NB4 (cell line): ENCODE measurements at regions not wholly inside any gene's neighbourhood (a gene's known extent, or its start where the extent isn't known, plus 50 kb on each side); places are given as distances from the start of the nearest gene placed in this dataset.

Experiments used
- DNase-seq: peaks from one replicate; pipeline ENCODE4 v3.0.0; 2010; ENCODE audit warnings: low read depth
- H3K4me3 ChIP-seq: one replicate; pipeline ENCODE4 v1.5.1; 2011; ENCODE audit warnings: mild to moderate bottlenecking, low read depth, low read length, moderate library complexity
- MYC ChIP-seq: IDR thresholded peaks from 2 replicates; pipeline ENCODE4 v1.6.1; 2011; ENCODE audit warnings: low read depth, low read length
- POLR2A ChIP-seq: IDR thresholded peaks from 2 replicates; pipeline ENCODE4 v1.6.1; 2011; ENCODE audit warnings: mild to moderate bottlenecking; ENCODE audit not compliant: insufficient read length; ENCODE audit errors: extremely low read depth
- TF ChIP-seq, protein P1 (sequence below): IDR thresholded peaks from one replicate; pipeline ENCODE4 v1.5.1; 2012; ENCODE audit warnings: low read depth, low read length
- TF ChIP-seq, protein P2 (sequence below): IDR thresholded peaks from 2 replicates; pipeline ENCODE4 v1.6.1; 2011; ENCODE audit warnings: low read depth, low read length

- TF ChIP-seq, protein P1, sequence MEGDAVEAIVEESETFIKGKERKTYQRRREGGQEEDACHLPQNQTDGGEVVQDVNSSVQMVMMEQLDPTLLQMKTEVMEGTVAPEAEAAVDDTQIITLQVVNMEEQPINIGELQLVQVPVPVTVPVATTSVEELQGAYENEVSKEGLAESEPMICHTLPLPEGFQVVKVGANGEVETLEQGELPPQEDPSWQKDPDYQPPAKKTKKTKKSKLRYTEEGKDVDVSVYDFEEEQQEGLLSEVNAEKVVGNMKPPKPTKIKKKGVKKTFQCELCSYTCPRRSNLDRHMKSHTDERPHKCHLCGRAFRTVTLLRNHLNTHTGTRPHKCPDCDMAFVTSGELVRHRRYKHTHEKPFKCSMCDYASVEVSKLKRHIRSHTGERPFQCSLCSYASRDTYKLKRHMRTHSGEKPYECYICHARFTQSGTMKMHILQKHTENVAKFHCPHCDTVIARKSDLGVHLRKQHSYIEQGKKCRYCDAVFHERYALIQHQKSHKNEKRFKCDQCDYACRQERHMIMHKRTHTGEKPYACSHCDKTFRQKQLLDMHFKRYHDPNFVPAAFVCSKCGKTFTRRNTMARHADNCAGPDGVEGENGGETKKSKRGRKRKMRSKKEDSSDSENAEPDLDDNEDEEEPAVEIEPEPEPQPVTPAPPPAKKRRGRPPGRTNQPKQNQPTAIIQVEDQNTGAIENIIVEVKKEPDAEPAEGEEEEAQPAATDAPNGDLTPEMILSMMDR = no peak
- TF ChIP-seq, protein P2, sequence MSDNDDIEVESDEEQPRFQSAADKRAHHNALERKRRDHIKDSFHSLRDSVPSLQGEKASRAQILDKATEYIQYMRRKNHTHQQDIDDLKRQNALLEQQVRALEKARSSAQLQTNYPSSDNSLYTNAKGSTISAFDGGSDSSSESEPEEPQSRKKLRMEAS = no peak
- TF ChIP-seq MYC = no peak
- no peak for TF ChIP-seq POLR2A
- DNase-seq = no peak
- H3K4me3 ChIP-seq = no peak overlapping the region
Observed at GRCh38 chr7:156079156-156079555, 266.9 kb upstream of the SHH start.

DNA sequence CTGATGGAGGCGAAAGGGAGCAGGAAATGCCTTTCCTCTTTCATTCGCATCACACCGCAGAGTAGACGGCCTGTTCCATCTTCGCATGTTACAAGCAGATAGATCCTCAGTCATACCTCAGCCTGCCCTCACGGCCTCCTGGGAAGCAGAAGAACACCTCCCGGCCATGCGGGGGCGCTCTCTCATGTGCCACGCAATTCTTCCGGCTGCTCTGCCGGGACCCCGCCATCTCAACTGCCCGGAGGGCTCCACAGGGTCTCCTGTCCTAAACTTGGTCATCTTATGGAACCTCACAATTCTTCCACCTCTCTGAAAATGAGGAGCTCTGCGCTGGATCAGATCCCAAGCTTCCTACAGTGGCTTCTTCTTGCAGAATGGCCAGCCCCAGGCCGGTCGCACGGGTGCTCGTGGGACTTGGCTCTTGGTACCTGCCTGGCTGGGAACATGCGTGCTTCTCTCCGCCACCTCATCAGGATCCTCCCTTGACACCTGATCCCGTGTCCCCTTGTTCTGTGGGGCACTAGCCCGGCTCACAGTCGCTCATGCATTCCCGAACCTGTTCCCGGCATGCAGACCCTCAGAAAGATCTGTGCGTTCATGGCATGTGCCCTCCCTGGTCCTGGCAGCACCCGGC, 262.8 kb upstream of the SHH start:
- TF ChIP-seq MYC = no peak
- TF ChIP-seq, protein P1 = no peak
- TF ChIP-seq, protein P2 = no peak
- no peak for TF ChIP-seq POLR2A
- no peak overlapping the region for H3K4me3 ChIP-seq
- DNase-seq = no peak

GRCh38 chr7:156074084-156074483, 261.8 kb upstream of the SHH start:
- TF ChIP-seq, protein P1 = no peak
- TF ChIP-seq, protein P2 = no peak
- TF ChIP-seq POLR2A (no peak), MYC (no peak)
- no peak for DNase-seq
- H3K4me3 ChIP-seq = no peak overlapping the region

DNA sequence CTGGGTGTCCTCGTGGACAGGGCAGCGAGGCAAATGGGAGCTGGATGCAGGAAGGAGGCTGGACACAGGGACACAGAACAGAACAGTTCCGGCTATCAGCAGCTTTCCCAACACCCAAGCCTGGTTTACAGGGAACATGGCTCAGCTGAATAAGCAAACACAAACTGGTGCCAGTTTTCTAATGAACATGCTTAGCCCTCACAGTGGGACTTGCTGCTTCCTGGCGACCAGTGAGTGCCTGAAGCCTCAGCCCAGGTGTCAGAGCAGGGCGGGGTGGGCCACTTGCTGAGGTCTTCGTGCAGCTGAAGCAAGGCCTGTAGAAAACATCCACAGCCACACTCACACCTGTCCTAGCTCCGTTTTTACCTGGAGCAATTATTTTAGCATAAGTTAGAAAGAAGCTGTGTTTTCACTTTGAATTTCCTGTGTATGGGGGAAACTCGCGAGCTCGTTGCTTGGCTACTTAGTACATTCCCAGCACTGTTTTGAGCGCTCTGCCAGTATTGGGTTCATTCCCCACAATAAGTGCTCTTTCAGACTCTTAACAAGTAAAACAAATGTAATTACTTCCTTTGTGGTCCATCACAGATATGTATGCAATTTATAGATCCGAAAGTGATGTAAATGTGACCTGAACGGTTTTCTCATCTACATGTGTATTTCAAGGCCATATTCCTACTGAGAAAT, 261.2 kb upstream of the SHH start:
- DNase-seq = no peak
- H3K4me3 ChIP-seq = no peak overlapping the region
- TF ChIP-seq, protein P1 = no peak
- TF ChIP-seq, protein P2 = no peak
- TF ChIP-seq POLR2A = no peak
- no peak for TF ChIP-seq MYC

DNA sequence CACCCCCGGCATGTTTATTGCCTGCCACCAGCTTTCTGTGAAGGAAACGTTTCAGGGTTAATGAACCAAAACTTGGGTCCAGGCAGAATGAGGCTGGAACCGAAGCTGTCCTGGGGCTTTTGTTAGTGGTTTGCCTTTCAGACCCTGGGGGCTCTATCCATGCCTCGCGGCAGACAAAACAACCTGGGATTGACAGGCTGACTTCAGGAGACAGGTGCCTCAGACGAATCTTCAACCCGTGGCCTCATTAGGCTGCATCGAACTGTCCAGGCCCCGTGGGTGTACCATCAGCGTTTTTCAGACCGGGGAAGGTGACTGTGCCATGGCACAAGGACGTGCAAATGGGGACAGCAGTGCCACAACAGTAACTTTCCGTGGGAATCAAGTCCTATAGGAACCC, 259.3 kb upstream of the SHH start:
- H3K4me3 ChIP-seq = no peak overlapping the region
- DNase-seq = no peak
- TF ChIP-seq MYC = no peak
- TF ChIP-seq, protein P2 = no peak
- TF ChIP-seq, protein P1 = no peak
- TF ChIP-seq POLR2A = no peak
